Karpas-422 (cell line): ENCODE measurements at regions not wholly inside any gene's neighbourhood (a gene's known extent, or its start where the extent isn't known, plus 50 kb on each side); places are given as distances from the start of the nearest gene placed in this dataset.

Source experiments
- DNase-seq: peaks from one replicate; pipeline ENCODE4 v3.0.0-alpha.2; 2015
- H2AFZ ChIP-seq: fragments of 200-600 bp; sonication (generic); 2 replicates; pipeline ENCODE4 v1.6.1; 2014; ENCODE audit warnings: antibody characterized with exemption, low read length, mixed read lengths
- H3K27ac ChIP-seq: fragments of 200-600 bp; sonication (generic); 2 replicates; pipeline ENCODE4 v1.5.1; 2014; ENCODE audit warnings: mild to moderate bottlenecking, low read length, moderate library complexity
- H3K27me3 ChIP-seq: fragments of 200-600 bp; sonication (generic); 2 replicates; pipeline ENCODE4 v1.6.1; 2014; ENCODE audit warnings: low read length, mixed read lengths
- H3K36me3 ChIP-seq: fragments of 200-600 bp; sonication (generic); 2 replicates; pipeline ENCODE4 v1.6.1; 2014; ENCODE audit warnings: low read length, mixed read lengths; ENCODE audit not compliant: insufficient read depth
- H3K4me1 ChIP-seq: fragments of 200-600 bp; sonication (generic); 2 replicates; pipeline ENCODE4 v1.6.1; 2014; ENCODE audit warnings: mild to moderate bottlenecking, low read length, mixed read lengths
- H3K4me2 ChIP-seq: fragments of 200-600 bp; sonication (generic); 2 replicates; pipeline ENCODE4 v1.6.1; 2014; ENCODE audit warnings: low read length, low read depth, mild to moderate bottlenecking; ENCODE audit not compliant: poor library complexity, severe bottlenecking
- H3K4me3 ChIP-seq: fragments of 200-600 bp; sonication (generic); 2 replicates; pipeline ENCODE4 v1.5.1; 2014; ENCODE audit warnings: mild to moderate bottlenecking, antibody characterized with exemption, low read length, mixed read lengths
- H3K79me2 ChIP-seq: fragments of 200-600 bp; sonication (generic); 2 replicates; pipeline ENCODE4 v1.6.1; 2014; ENCODE audit warnings: mild to moderate bottlenecking, low read length, mixed read lengths
- H3K9ac ChIP-seq: fragments of 200-600 bp; sonication (generic); 2 replicates; pipeline ENCODE4 v1.6.0; 2014; ENCODE audit warnings: low read length
- H3K9me2 ChIP-seq: fragments of 200-600 bp; sonication (generic), shearing (Covaris generic); replicated peaks from 2 replicates; pipeline ENCODE4 v1.6.0; 2014; ENCODE audit warnings: mild to moderate bottlenecking, low read length, moderate library complexity; ENCODE audit not compliant: insufficient read depth
- H3K9me3 ChIP-seq: fragments of 300-700, 200-600 bp; sonication (generic); 2 replicates; pipeline ENCODE4 v1.6.1; 2014; ENCODE audit warnings: low read length, mixed read lengths
- H4K20me1 ChIP-seq: fragments of 200-600 bp; sonication (generic); 2 replicates; pipeline ENCODE4 v1.6.1; 2014; ENCODE audit warnings: mild to moderate bottlenecking, antibody characterized with exemption, low read length, low read depth; ENCODE audit not compliant: insufficient read depth

DNA sequence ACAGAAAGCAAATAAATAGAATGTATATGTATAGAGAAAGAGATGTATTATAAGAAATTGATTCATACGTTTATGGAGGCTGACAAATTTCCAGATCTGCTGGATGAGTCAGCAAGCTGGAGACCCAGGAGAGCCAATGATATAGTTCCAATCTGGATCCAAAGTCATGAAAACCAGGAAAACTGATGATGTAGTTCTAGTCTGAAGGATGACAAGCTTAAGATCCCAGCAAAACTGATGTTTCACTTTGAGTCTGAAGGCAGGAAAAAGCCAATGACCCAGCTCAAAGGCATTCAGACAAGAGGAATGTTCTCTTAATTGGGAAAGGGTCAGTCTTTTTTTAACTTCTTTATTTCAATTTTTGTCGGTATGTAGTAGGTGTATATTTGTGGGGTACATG lies 102.6 kb downstream of the LHFPL1 start:
- Histone ChIP-seq H3K36me3 (no peaks in the 10 kb centered on the region), H3K27ac (no peak overlapping the region), H3K9me2 (no peaks in the 10 kb centered on the region), H3K9ac (no peak overlapping the region), H3K4me3 (no peak overlapping the region), H3K4me1 (no peaks in the 10 kb centered on the region), H3K27me3 (no peaks in the 10 kb centered on the region), H2AFZ (no peak overlapping the region), H4K20me1 (no peaks in the 10 kb centered on the region), H3K4me2 (no peak overlapping the region), H3K9me3 (0 out of 2 replicates have a peak, but pooled peaks cover 7% of the 10 kb centered on the region), H3K79me2 (no peaks in the 10 kb centered on the region)
- DNase-seq = no peak

DNA sequence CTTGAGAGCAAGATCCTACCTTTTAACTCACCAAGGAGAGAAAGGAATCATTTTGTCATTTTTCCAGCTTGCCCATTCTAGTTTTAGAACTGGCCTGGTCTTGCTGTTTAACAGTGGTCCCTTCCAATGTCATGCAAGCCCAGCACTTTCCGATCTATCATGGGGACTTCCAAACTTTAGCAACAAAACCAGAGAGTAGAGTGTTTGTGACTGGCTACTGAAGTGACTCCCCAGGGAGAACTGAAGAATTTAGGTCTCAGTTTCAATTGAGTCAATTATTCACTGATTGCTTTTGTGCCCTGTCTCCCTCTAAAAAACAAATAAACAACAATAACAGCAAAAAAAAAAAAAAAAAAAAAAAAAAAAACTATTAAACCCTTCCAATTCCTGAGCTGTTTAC lies 108.3 kb downstream of the LHFPL1 start:
- no peak overlapping the region for H2AFZ ChIP-seq
- H3K27ac ChIP-seq = no peak overlapping the region
- H3K79me2 ChIP-seq = no peaks in the 10 kb centered on the region
- no peaks in the 10 kb centered on the region for H3K9me2 ChIP-seq
- no peaks in the 10 kb centered on the region for H3K4me1 ChIP-seq
- no peak for DNase-seq
- H3K9ac ChIP-seq = no peak overlapping the region
- H3K36me3 ChIP-seq = no peaks in the 10 kb centered on the region
- no peak overlapping the region for H3K4me3 ChIP-seq
- no peaks in the 10 kb centered on the region for H4K20me1 ChIP-seq
- no peaks in the 10 kb centered on the region for H3K27me3 ChIP-seq
- no peak overlapping the region for H3K4me2 ChIP-seq
- H3K9me3 ChIP-seq = no peaks in the 10 kb centered on the region

DNA sequence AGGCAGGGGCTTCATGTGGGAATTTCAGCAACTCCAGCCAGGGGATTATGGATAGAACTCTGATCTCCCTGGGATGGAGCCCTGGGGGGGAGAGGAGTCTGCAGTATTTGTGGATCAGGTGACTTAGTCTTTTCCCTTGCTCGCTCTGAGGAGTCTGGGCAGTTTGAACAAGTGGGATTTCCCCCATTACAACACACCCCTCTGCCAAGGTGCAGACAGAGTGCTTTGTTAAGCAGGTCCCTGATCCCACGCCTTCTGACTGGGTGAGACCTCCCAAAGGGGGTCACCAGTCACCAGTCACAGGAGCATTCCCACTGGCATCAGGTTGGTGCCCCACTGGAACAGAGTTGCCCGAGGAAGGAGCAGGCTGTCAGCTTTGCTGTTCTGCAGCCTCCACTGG lies 123.9 kb downstream of the LHFPL1 start:
- no peaks in the 10 kb centered on the region for H3K79me2 ChIP-seq
- H2AFZ ChIP-seq = no peak overlapping the region
- H3K27ac ChIP-seq = no peak overlapping the region
- no peaks in the 10 kb centered on the region for H3K9me2 ChIP-seq
- H3K9ac ChIP-seq = no peak overlapping the region
- H3K4me3 ChIP-seq = no peak overlapping the region
- H3K4me1 ChIP-seq = no peaks in the 10 kb centered on the region
- H3K4me2 ChIP-seq = no peak overlapping the region
- no peaks in the 10 kb centered on the region for H3K27me3 ChIP-seq
- DNase-seq = no peak
- H4K20me1 ChIP-seq = no peaks in the 10 kb centered on the region
- H3K9me3 ChIP-seq = no peaks in the 10 kb centered on the region; the same call in 1 of the 2 replicates
- no peaks in the 10 kb centered on the region for H3K36me3 ChIP-seq

DNA sequence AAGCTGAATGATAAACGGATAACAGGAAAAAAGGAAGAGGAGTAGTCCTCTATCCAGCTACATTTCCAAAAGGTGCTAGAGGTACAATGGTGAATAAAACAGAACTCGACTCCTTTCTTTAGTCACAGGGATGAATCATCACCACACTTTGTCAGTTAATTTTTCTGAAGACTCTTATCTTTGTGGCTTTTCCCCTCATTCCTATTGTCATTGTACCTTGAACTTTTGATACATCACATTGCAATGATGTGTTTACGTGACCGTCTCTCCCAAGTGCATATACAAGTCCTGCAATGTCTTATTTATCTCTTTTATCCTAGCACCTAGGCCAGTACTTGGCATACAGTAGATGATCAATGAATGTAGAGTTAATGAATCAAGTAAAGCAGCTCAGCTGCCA lies 134.7 kb downstream of the LHFPL1 start:
- Histone ChIP-seq H3K9ac (no peak overlapping the region), H3K4me3 (no peak overlapping the region), H3K27me3 (no peaks in the 10 kb centered on the region), H2AFZ (no peak overlapping the region), H3K9me2 (no peaks in the 10 kb centered on the region), H3K27ac (no peak overlapping the region), H3K9me3 (no peaks in the 10 kb centered on the region), H3K36me3 (no peaks in the 10 kb centered on the region), H3K79me2 (no peaks in the 10 kb centered on the region), H4K20me1 (no peaks in the 10 kb centered on the region), H3K4me1 (no peaks in the 10 kb centered on the region), H3K4me2 (no peak overlapping the region)
- no peak for DNase-seq

DNA sequence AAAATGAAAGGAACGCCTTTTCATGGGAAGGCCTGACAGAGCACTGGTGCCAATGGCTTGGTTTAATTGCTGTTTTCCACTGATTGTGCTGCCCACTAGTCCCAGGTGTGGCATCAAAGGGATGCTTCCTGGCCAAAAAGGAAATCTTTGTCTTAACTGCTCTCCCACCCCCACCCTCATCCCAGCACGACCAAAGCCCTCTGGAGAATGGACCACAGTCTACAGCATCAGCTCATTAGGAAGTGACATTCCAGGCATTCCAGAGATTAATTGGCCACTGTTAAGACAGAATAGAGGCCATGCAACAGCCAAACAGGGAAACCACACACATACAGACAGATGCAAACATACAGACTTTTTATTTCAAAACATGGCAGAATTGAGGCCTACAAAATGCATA lies 143.2 kb downstream of the LHFPL1 start:
- Histone ChIP-seq H3K9ac (no peak overlapping the region), H3K4me3 (no peak overlapping the region), H3K27me3 (no peaks in the 10 kb centered on the region), H3K9me3 (no peaks in the 10 kb centered on the region), H3K9me2 (no peaks in the 10 kb centered on the region), H2AFZ (no peak overlapping the region), H4K20me1 (no peaks in the 10 kb centered on the region), H3K36me3 (no peaks in the 10 kb centered on the region), H3K27ac (no peak overlapping the region), H3K4me1 (no peaks in the 10 kb centered on the region), H3K79me2 (no peaks in the 10 kb centered on the region), H3K4me2 (no peak overlapping the region)
- DNase-seq = no peak

- Histone ChIP-seq H3K4me2 (no peak overlapping the region), H3K9ac (no peak overlapping the region), H3K4me3 (no peak overlapping the region), H3K27me3 (no peaks in the 10 kb centered on the region), H3K9me3 (no peaks in the 10 kb centered on the region; the same call in 1 of the 2 replicates), H2AFZ (no peak overlapping the region), H3K36me3 (no peaks in the 10 kb centered on the region), H4K20me1 (no peaks in the 10 kb centered on the region), H3K27ac (no peak overlapping the region), H3K4me1 (no peaks in the 10 kb centered on the region), H3K9me2 (no peaks in the 10 kb centered on the region), H3K79me2 (no peaks in the 10 kb centered on the region)
- DNase-seq = no peak
Observed at GRCh38 chrX:112527903-112528302, 151.8 kb downstream of the LHFPL1 start.

DNA sequence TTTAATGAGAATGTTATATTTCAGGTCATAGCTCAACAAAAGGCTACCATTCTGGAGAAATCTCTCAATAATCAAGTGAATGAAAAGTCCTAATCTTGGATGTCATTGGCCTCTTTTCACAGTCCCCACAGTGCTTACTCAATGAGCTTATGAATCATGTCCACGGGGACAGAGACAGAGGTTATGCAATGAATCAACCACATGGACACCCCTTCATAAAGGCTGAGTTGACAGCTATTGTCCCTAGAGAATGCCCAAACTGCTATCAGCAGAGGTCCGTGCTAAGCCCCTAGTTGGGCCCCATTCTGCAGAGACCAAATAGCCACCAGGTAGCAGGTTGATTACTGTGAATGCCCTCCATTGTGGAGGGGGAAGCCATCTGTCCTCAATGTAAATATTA lies 158.1 kb downstream of the LHFPL1 start:
- Histone ChIP-seq H4K20me1 (no peaks in the 10 kb centered on the region), H2AFZ (no peak overlapping the region), H3K9me2 (no peaks in the 10 kb centered on the region), H3K79me2 (no peaks in the 10 kb centered on the region), H3K9me3 (no peaks in the 10 kb centered on the region; the same call in 1 of the 2 replicates), H3K27me3 (no peaks in the 10 kb centered on the region), H3K4me3 (no peak overlapping the region), H3K36me3 (no peaks in the 10 kb centered on the region), H3K9ac (no peak overlapping the region), H3K4me1 (no peaks in the 10 kb centered on the region), H3K27ac (no peak overlapping the region), H3K4me2 (no peak overlapping the region)
- DNase-seq = no peak

GRCh38 chrX:112520124-112520523 lies 159.6 kb downstream of the LHFPL1 start:
- Histone ChIP-seq H3K4me3 (no peak overlapping the region), H3K79me2 (no peaks in the 10 kb centered on the region), H3K4me1 (no peaks in the 10 kb centered on the region), H3K36me3 (no peaks in the 10 kb centered on the region), H3K9ac (no peak overlapping the region), H2AFZ (no peak overlapping the region), H3K27me3 (no peaks in the 10 kb centered on the region), H4K20me1 (no peaks in the 10 kb centered on the region), H3K9me2 (no peaks in the 10 kb centered on the region), H3K9me3 (peaks cover under 1% of the 10 kb centered on the region; the same call in 1 of the 2 replicates), H3K27ac (no peak overlapping the region), H3K4me2 (no peak overlapping the region)
- DNase-seq = no peak

GRCh38 chrX:112513154-112513553 lies 166.6 kb downstream of the LHFPL1 start:
- Histone ChIP-seq H3K9me2 (no peaks in the 10 kb centered on the region), H3K27me3 (no peaks in the 10 kb centered on the region), H3K36me3 (no peaks in the 10 kb centered on the region), H3K4me2 (no peak overlapping the region), H3K27ac (no peak overlapping the region), H2AFZ (no peak overlapping the region), H3K4me3 (no peak overlapping the region), H4K20me1 (no peaks in the 10 kb centered on the region), H3K79me2 (no peaks in the 10 kb centered on the region), H3K9ac (no peak overlapping the region), H3K4me1 (no peaks in the 10 kb centered on the region), H3K9me3 (peaks cover 8% of the 10 kb centered on the region; the same call in 1 of the 2 replicates)
- DNase-seq = no peak
